ENCODE measurements at regions not wholly inside any gene's neighbourhood (a gene's known extent, or its start where the extent isn't known, plus 50 kb on each side); places are given as distances from the start of the nearest gene placed in this dataset.
A peak's percentile ranks its signal among the peaks of the same experiment; 100 is the strongest.

- no peak for TF ChIP-seq POLR2A (IDR thresholded peaks at IDR 0.05)
- no peak for TF ChIP-seq CTCF (IDR thresholded peaks at IDR 0.05 in 8 of 11, conservative IDR thresholded peaks at IDR 0.05 in 3 of 11)
- no peak for TF ChIP-seq POLR2AphosphoS5 (IDR thresholded peaks at IDR 0.05)
- no peak for DNase-seq
- intact Hi-C loops (cut with DNase I; ENCODE audit: low total_unique reads) = no loop called here
- H3K27me3 ChIP-seq (replicated peaks in 1 of 7) = no peaks in the 10 kb centered on the region
- H3K36me3 ChIP-seq = no peaks in the 10 kb centered on the region
- H3K9me3 ChIP-seq = no peaks in the 10 kb centered on the region
- H3K4me3 ChIP-seq = no peak overlapping the region
- 81 to 87% (median 85%) methylated on average over 4 of the region's 4 CpGs for WGBS, 5 donors
- H3K4me1 ChIP-seq = peaks cover 0 to 11% (median 7%) of the 10 kb centered on the region in 6 donors
- peak overlapping the region in 1 of 8 donors; percentile 17 for H3K27ac ChIP-seq
Measured at GRCh38 chr3:177693616-177694264, 496.5 kb upstream of the TBL1XR1 start.

GRCh38 chr3:177694316-177694715 is 497.0 kb upstream of the TBL1XR1 start:
- DNase-seq = no peak
- H3K27ac ChIP-seq = peak overlapping the region in 1 of 8 donors; percentile 17
- TF ChIP-seq POLR2AphosphoS5 (IDR thresholded peaks at IDR 0.05) (no peak), CTCF (IDR thresholded peaks at IDR 0.05 in 8 of 11, conservative IDR thresholded peaks at IDR 0.05 in 3 of 11) (no peak), POLR2A (IDR thresholded peaks at IDR 0.05) (no peak)
- WGBS, 5 donors = 3 to 16% (median 8%) methylated on average over 3 of the region's 3 CpGs
- intact Hi-C loops (cut with DNase I; ENCODE audit: low total_unique reads) = no loop called here
- H3K9me3 ChIP-seq = no peaks in the 10 kb centered on the region
- no peaks in the 10 kb centered on the region for H3K27me3 ChIP-seq (replicated peaks in 1 of 7)
- peaks cover 0 to 11% (median 7%) of the 10 kb centered on the region in 6 donors for H3K4me1 ChIP-seq
- no peak overlapping the region for H3K4me3 ChIP-seq
- H3K36me3 ChIP-seq = no peaks in the 10 kb centered on the region

- intact Hi-C loops (cut with DNase I; ENCODE audit: low total_unique reads) = no loop called here
- Histone ChIP-seq H3K27ac (no peak overlapping the region), H3K27me3 (replicated peaks in 1 of 7) (no peaks in the 10 kb centered on the region), H3K36me3 (no peaks in the 10 kb centered on the region), H3K4me1 (peaks cover 0 to 11% (median 7%) of the 10 kb centered on the region in 6 donors), H3K9me3 (no peaks in the 10 kb centered on the region), H3K4me3 (no peak overlapping the region)
- TF ChIP-seq POLR2AphosphoS5 (IDR thresholded peaks at IDR 0.05) = no peak
- no peak for TF ChIP-seq POLR2A (IDR thresholded peaks at IDR 0.05)
- TF ChIP-seq CTCF (IDR thresholded peaks at IDR 0.05 in 8 of 11, conservative IDR thresholded peaks at IDR 0.05 in 3 of 11) = no peak
- WGBS, 5 donors = 71 to 88% (median 80%) methylated on average over 1 of the region's 1 CpG
- DNase-seq = no peak
Measured at GRCh38 chr3:177694951-177695350, 497.7 kb upstream of the TBL1XR1 start.

- no peak overlapping the region for H3K4me3 ChIP-seq
- WGBS, 5 donors = 90 to 97% (median 95%) methylated on average over 7 of the region's 7 CpGs
- TF ChIP-seq POLR2A (IDR thresholded peaks at IDR 0.05) (no peak), CTCF (IDR thresholded peaks at IDR 0.05 in 8 of 11, conservative IDR thresholded peaks at IDR 0.05 in 3 of 11) (no peak), POLR2AphosphoS5 (IDR thresholded peaks at IDR 0.05) (no peak)
- H3K27ac ChIP-seq = no peak overlapping the region
- no peaks in the 10 kb centered on the region for H3K9me3 ChIP-seq
- no peak for DNase-seq
- no peaks in the 10 kb centered on the region for H3K36me3 ChIP-seq
- intact Hi-C loops (cut with DNase I; ENCODE audit: low total_unique reads) = no loop called here
- no peaks in the 10 kb centered on the region for H3K4me1 ChIP-seq
- H3K27me3 ChIP-seq (replicated peaks in 1 of 7) = no peaks in the 10 kb centered on the region
Measured at GRCh38 chr3:177700117-177700516, 502.8 kb upstream of the TBL1XR1 start.

Data from spleen (tissue), 11 donors.